Astrocyte (in vitro differentiated cells and primary cell): ENCODE measurements at regions not wholly inside any gene's neighbourhood (a gene's known extent, or its start where the extent isn't known, plus 50 kb on each side); places are given as distances from the start of the nearest gene placed in this dataset.

Experiments
- DNase-seq: peaks from one replicate; pipeline ENCODE4 v3.0.0-alpha.2; 2010; ENCODE audit warnings: low read depth
- FAIRE-seq: peaks from 2 replicates; lab custom pipeline; 2011; peaks lifted over from hg19 to GRCh38; lab: Jason Lieb, UNC
- H2AFZ ChIP-seq: 2 replicates; pipeline ENCODE4 v1.6.0; 2012; ENCODE audit warnings: low read depth, low read length, inconsistent platforms
- H3K27ac ChIP-seq: 2 replicates; pipeline ENCODE4 v1.5.1; 2011; ENCODE audit warnings: low read depth, low read length, inconsistent platforms
- H3K27me3 ChIP-seq: 2 replicates; pipeline ENCODE4 v1.6.0; 2011; ENCODE audit warnings: low read length, inconsistent platforms; ENCODE audit not compliant: insufficient read depth
- H3K36me3 ChIP-seq: 2 replicates; pipeline ENCODE4 v1.5.1; 2011; ENCODE audit warnings: low read length, inconsistent platforms; ENCODE audit not compliant: insufficient read depth
- H3K4me1 ChIP-seq: 2 replicates; pipeline ENCODE4 v1.5.1; 2011; ENCODE audit warnings: low read length, inconsistent platforms; ENCODE audit not compliant: insufficient read depth
- H3K4me2 ChIP-seq: 2 replicates; pipeline ENCODE4 v1.6.0; 2012; ENCODE audit warnings: low read length, inconsistent platforms
- H3K4me3 ChIP-seq: 2 replicates; pipeline ENCODE4 v1.5.1; 2011; ENCODE audit warnings: low read depth, mild to moderate bottlenecking, low read length, inconsistent platforms; ENCODE audit not compliant: insufficient read depth
- H3K79me2 ChIP-seq: 2 replicates; pipeline ENCODE4 v1.6.0; 2012; ENCODE audit warnings: mild to moderate bottlenecking, low read length, inconsistent platforms; ENCODE audit not compliant: insufficient read depth
- H3K9ac ChIP-seq: 2 replicates; pipeline ENCODE4 v1.6.0; 2012; ENCODE audit warnings: mild to moderate bottlenecking, low read length, inconsistent platforms
- H3K9me3 ChIP-seq: 2 replicates; pipeline ENCODE4 v1.5.1; 2012; ENCODE audit warnings: low read depth, mild to moderate bottlenecking, low read length, inconsistent platforms; ENCODE audit not compliant: insufficient read depth
- H4K20me1 ChIP-seq: 2 replicates; pipeline ENCODE4 v1.6.0; 2012; ENCODE audit warnings: low read length, inconsistent platforms; ENCODE audit not compliant: insufficient read depth
- H3K27ac Mint-ChIP-seq: one replicate; pipeline ENCODE4 v1.8.0; 2021; ENCODE audit warnings: mild to moderate bottlenecking, mixed read lengths; ENCODE audit not compliant: unreplicated experiment
- H3K27me3 Mint-ChIP-seq: one replicate; pipeline ENCODE4 v1.8.0; 2021; ENCODE audit warnings: low read depth, mixed read lengths; ENCODE audit not compliant: unreplicated experiment
- H3K36me3 Mint-ChIP-seq: one replicate; pipeline ENCODE4 v1.8.0; 2021; ENCODE audit warnings: low read depth, mixed read lengths; ENCODE audit not compliant: unreplicated experiment
- H3K4me1 Mint-ChIP-seq: one replicate; pipeline ENCODE4 v1.8.0; 2021; ENCODE audit warnings: low read depth, mixed read lengths; ENCODE audit not compliant: unreplicated experiment
- H3K4me3 Mint-ChIP-seq: one replicate; pipeline ENCODE4 v1.8.0; 2021; ENCODE audit warnings: mild to moderate bottlenecking, moderate library complexity, mixed read lengths; ENCODE audit not compliant: unreplicated experiment
- H3K9me3 Mint-ChIP-seq: one replicate; pipeline ENCODE4 v1.8.0; 2021; ENCODE audit warnings: mild to moderate bottlenecking, mixed read lengths; ENCODE audit not compliant: unreplicated experiment
- EZH2 ChIP-seq: IDR thresholded peaks from 2 replicates; pipeline ENCODE4 v1.6.1; 2012; ENCODE audit warnings: mild to moderate bottlenecking, low read length, inconsistent platforms; ENCODE audit not compliant: insufficient read depth
- TF ChIP-seq, protein P1 (sequence below): IDR thresholded peaks from 2 replicates; pipeline ENCODE4 v1.5.1; 2011; ENCODE audit warnings: low read depth, mild to moderate bottlenecking, inconsistent platforms, low read length, moderate library complexity; ENCODE audit not compliant: insufficient read depth

GRCh38 chr5:8209500-8209899, 340.6 kb downstream of the MTRR start:
- Histone ChIP-seq H3K27me3 (no peaks in the 10 kb centered on the region), H3K36me3 (no peaks in the 10 kb centered on the region), H4K20me1 (no peaks in the 10 kb centered on the region), H3K27ac (no peak overlapping the region), H3K9me3 (peaks cover 4% of the 10 kb centered on the region), H3K4me1 (no peaks in the 10 kb centered on the region), H3K4me3 (no peak overlapping the region), H2AFZ (no peak overlapping the region), H3K9ac (no peak overlapping the region), H3K79me2 (no peaks in the 10 kb centered on the region), H3K4me2 (no peak overlapping the region)
- Mint-ChIP-seq H3K36me3 (no peaks in the 10 kb centered on the region), H3K9me3 (peaks cover 2% of the 10 kb centered on the region), H3K27me3 (peaks cover 17% of the 10 kb centered on the region), H3K4me3 (no peak overlapping the region), H3K4me1 (no peaks in the 10 kb centered on the region), H3K27ac (no peak overlapping the region)
- TF ChIP-seq EZH2, result no peak
- TF ChIP-seq, protein P1, sequence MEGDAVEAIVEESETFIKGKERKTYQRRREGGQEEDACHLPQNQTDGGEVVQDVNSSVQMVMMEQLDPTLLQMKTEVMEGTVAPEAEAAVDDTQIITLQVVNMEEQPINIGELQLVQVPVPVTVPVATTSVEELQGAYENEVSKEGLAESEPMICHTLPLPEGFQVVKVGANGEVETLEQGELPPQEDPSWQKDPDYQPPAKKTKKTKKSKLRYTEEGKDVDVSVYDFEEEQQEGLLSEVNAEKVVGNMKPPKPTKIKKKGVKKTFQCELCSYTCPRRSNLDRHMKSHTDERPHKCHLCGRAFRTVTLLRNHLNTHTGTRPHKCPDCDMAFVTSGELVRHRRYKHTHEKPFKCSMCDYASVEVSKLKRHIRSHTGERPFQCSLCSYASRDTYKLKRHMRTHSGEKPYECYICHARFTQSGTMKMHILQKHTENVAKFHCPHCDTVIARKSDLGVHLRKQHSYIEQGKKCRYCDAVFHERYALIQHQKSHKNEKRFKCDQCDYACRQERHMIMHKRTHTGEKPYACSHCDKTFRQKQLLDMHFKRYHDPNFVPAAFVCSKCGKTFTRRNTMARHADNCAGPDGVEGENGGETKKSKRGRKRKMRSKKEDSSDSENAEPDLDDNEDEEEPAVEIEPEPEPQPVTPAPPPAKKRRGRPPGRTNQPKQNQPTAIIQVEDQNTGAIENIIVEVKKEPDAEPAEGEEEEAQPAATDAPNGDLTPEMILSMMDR, result no peak
- FAIRE-seq (no peak), DNase-seq (no peak)

DNA sequence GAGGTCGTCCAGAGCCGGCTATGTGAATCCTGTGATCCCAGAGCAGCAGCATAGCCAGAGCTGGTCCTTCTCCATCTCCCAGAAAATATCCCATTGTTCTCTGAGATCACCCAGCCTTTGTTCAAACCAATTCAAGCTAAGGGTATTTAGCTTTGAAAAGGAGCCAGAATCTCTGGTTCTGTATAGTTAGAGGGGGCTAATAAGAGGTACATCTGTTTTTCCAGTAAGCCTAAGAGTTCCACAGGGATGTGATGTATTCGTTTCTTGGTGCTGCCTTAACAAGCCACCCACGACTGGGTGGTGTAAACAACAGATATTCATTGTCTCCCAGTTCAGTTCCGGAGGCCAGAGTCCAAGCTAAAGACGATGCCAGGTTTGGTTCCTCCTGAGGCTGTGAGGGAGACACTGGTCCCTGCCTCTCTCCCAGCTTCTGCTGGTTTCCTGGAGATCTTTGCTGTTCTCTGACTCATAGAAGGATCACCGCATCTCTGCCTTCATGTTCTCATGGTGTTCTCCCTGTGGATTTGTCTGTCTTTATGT, 344.8 kb downstream of the MTRR start:
- Histone ChIP-seq H3K4me3 (no peak overlapping the region), H4K20me1 (no peaks in the 10 kb centered on the region), H3K36me3 (no peaks in the 10 kb centered on the region), H3K27ac (no peak overlapping the region), H3K9ac (no peak overlapping the region), H2AFZ (no peak overlapping the region), H3K4me1 (no peaks in the 10 kb centered on the region), H3K4me2 (no peak overlapping the region), H3K27me3 (no peaks in the 10 kb centered on the region), H3K79me2 (no peaks in the 10 kb centered on the region), H3K9me3 (peaks cover 7% of the 10 kb centered on the region)
- no peak for TF ChIP-seq EZH2
- TF ChIP-seq, protein P1, result no peak
- FAIRE-seq, result no peak
- no peak overlapping the region for H3K27ac Mint-ChIP-seq
- no peaks in the 10 kb centered on the region for H3K4me1 Mint-ChIP-seq
- H3K27me3 Mint-ChIP-seq, result peaks cover 21% of the 10 kb centered on the region
- no peak overlapping the region for H3K4me3 Mint-ChIP-seq
- DNase-seq, result no peak
- no peaks in the 10 kb centered on the region for H3K36me3 Mint-ChIP-seq
- H3K9me3 Mint-ChIP-seq, result peaks cover 2% of the 10 kb centered on the region

GRCh38 chr5:8216921-8217320, 348.0 kb downstream of the MTRR start:
- no peak overlapping the region for H3K4me3 ChIP-seq
- no peaks in the 10 kb centered on the region for H3K4me1 ChIP-seq
- H3K79me2 ChIP-seq, result no peaks in the 10 kb centered on the region
- no peak overlapping the region for H3K27ac ChIP-seq
- Mint-ChIP-seq H3K27ac (no peak overlapping the region), H3K9me3 (peaks cover 2% of the 10 kb centered on the region), H3K4me3 (no peak overlapping the region), H3K36me3 (no peaks in the 10 kb centered on the region), H3K27me3 (peaks cover 11% of the 10 kb centered on the region), H3K4me1 (no peaks in the 10 kb centered on the region)
- DNase-seq, result no peak
- H3K36me3 ChIP-seq, result no peaks in the 10 kb centered on the region
- H4K20me1 ChIP-seq, result no peaks in the 10 kb centered on the region
- no peak overlapping the region for H2AFZ ChIP-seq
- peaks cover 5% of the 10 kb centered on the region for H3K9me3 ChIP-seq
- TF ChIP-seq, protein P1, result no peak
- no peaks in the 10 kb centered on the region for H3K27me3 ChIP-seq
- H3K9ac ChIP-seq, result no peak overlapping the region
- no peak overlapping the region for H3K4me2 ChIP-seq
- no peak for FAIRE-seq
